ENCODE measurements at regions not wholly inside any gene's neighbourhood (a gene's known extent, or its start where the extent isn't known, plus 50 kb on each side); places are given as distances from the start of the nearest gene placed in this dataset.

- no peaks in the 10 kb centered on the region for H3K27me3 ChIP-seq
- no peaks in the 10 kb centered on the region for H3K4me1 ChIP-seq (ENCODE audit: insufficient read depth)
- no peak overlapping the region for H3K27ac ChIP-seq
Measured at GRCh38 chr2:52572469-52572894, 1195.1 kb upstream of the CHAC2 start.

GRCh38 chr2:52571380-52572347, 1195.9 kb upstream of the CHAC2 start:
- no peaks in the 10 kb centered on the region for H3K27me3 ChIP-seq
- no peaks in the 10 kb centered on the region for H3K9me2 ChIP-seq (replicated peaks; ENCODE audit: insufficient read depth)
- no peak overlapping the region for H3K27ac ChIP-seq
- no peak overlapping the region for H2AFZ ChIP-seq
- no peak overlapping the region for H3K4me3 ChIP-seq
- H3K4me1 ChIP-seq (ENCODE audit: insufficient read depth), result no peaks in the 10 kb centered on the region
- no peaks in the 10 kb centered on the region for H4K20me1 ChIP-seq (ENCODE audit: insufficient read depth, poor library complexity, severe bottlenecking)
- WGBS (ENCODE audit: low lambda C conversion rate, missing lambda C conversion rate), result 98% methylated on average over 52 of the region's 65 CpGs
- H3K9me3 ChIP-seq (ENCODE audit: low read depth), result no peaks in the 10 kb centered on the region
- no peaks in the 10 kb centered on the region for H3K79me2 ChIP-seq
- H3K36me3 ChIP-seq (replicated peaks; ENCODE audit: insufficient read depth, low read depth), result no peaks in the 10 kb centered on the region
- TF ChIP-seq CTCF (IDR thresholded peaks at IDR 0.05; ENCODE audit: poor library complexity) (no peak), EZH2phosphoT487 (IDR thresholded peaks at IDR 0.05; ENCODE audit: low read depth, severe bottlenecking, unreplicated experiment) (no peak), EZH2 (IDR thresholded peaks at IDR 0.05; ENCODE audit: borderline replicate concordance) (no peak)
- no peak for DNase-seq (ENCODE audit: low spot score)
- H3K4me2 ChIP-seq, result no peak overlapping the region

More at GRCh38 chr2:52572469-52572894, 1195.1 kb upstream of the CHAC2 start:
- Histone ChIP-seq H4K20me1 (ENCODE audit: insufficient read depth, poor library complexity, severe bottlenecking) (no peaks in the 10 kb centered on the region), H2AFZ (no peak overlapping the region), H3K36me3 (replicated peaks; ENCODE audit: insufficient read depth, low read depth) (no peaks in the 10 kb centered on the region), H3K4me2 (no peak overlapping the region), H3K9me2 (replicated peaks; ENCODE audit: insufficient read depth) (no peaks in the 10 kb centered on the region), H3K4me3 (no peak overlapping the region), H3K79me2 (no peaks in the 10 kb centered on the region), H3K9me3 (ENCODE audit: low read depth) (no peaks in the 10 kb centered on the region)
- no peak for DNase-seq (ENCODE audit: low spot score)
- TF ChIP-seq EZH2 (IDR thresholded peaks at IDR 0.05; ENCODE audit: borderline replicate concordance), result no peak
- TF ChIP-seq EZH2phosphoT487 (IDR thresholded peaks at IDR 0.05; ENCODE audit: low read depth, severe bottlenecking, unreplicated experiment), result no peak
- 98% methylated on average over 26 of the region's 41 CpGs for WGBS (ENCODE audit: low lambda C conversion rate, missing lambda C conversion rate)

GRCh38 chr2:52570716-52571115, 1196.9 kb upstream of the CHAC2 start:
- Histone ChIP-seq H3K79me2 (no peaks in the 10 kb centered on the region), H3K4me1 (ENCODE audit: insufficient read depth) (no peaks in the 10 kb centered on the region), H2AFZ (no peak overlapping the region), H3K4me2 (no peak overlapping the region), H3K9me2 (replicated peaks; ENCODE audit: insufficient read depth) (no peaks in the 10 kb centered on the region), H3K27me3 (no peaks in the 10 kb centered on the region), H3K4me3 (no peak overlapping the region), H3K27ac (no peak overlapping the region), H3K9me3 (ENCODE audit: low read depth) (no peaks in the 10 kb centered on the region), H4K20me1 (ENCODE audit: insufficient read depth, poor library complexity, severe bottlenecking) (no peaks in the 10 kb centered on the region), H3K36me3 (replicated peaks; ENCODE audit: insufficient read depth, low read depth) (no peaks in the 10 kb centered on the region)
- 97% methylated on average over 19 of the region's 19 CpGs for WGBS (ENCODE audit: low lambda C conversion rate, missing lambda C conversion rate)
- TF ChIP-seq CTCF (IDR thresholded peaks at IDR 0.05; ENCODE audit: poor library complexity) (no peak), EZH2phosphoT487 (IDR thresholded peaks at IDR 0.05; ENCODE audit: low read depth, severe bottlenecking, unreplicated experiment) (no peak), EZH2 (IDR thresholded peaks at IDR 0.05; ENCODE audit: borderline replicate concordance) (no peak)
- no peak for DNase-seq (ENCODE audit: low spot score)

GRCh38 chr2:52563151-52563550, 1204.5 kb upstream of the CHAC2 start:
- H3K9me2 ChIP-seq (replicated peaks; ENCODE audit: insufficient read depth), result no peaks in the 10 kb centered on the region
- H3K4me1 ChIP-seq (ENCODE audit: insufficient read depth), result peaks cover 6% of the 10 kb centered on the region
- TF ChIP-seq CTCF (IDR thresholded peaks at IDR 0.05; ENCODE audit: poor library complexity) (no peak), EZH2 (IDR thresholded peaks at IDR 0.05; ENCODE audit: borderline replicate concordance) (no peak), EZH2phosphoT487 (IDR thresholded peaks at IDR 0.05; ENCODE audit: low read depth, severe bottlenecking, unreplicated experiment) (no peak)
- no peak overlapping the region for H3K27ac ChIP-seq
- H3K4me2 ChIP-seq, result no peak overlapping the region
- 32% methylated on average over 3 of the region's 3 CpGs for WGBS (ENCODE audit: low lambda C conversion rate, missing lambda C conversion rate)
- no peak overlapping the region for H3K4me3 ChIP-seq
- H3K79me2 ChIP-seq, result no peaks in the 10 kb centered on the region
- H2AFZ ChIP-seq, result no peak overlapping the region
- H3K36me3 ChIP-seq (replicated peaks; ENCODE audit: insufficient read depth, low read depth), result no peaks in the 10 kb centered on the region
- peaks cover 4% of the 10 kb centered on the region for H3K9me3 ChIP-seq (ENCODE audit: low read depth)
- no peaks in the 10 kb centered on the region for H4K20me1 ChIP-seq (ENCODE audit: insufficient read depth, poor library complexity, severe bottlenecking)
- no peaks in the 10 kb centered on the region for H3K27me3 ChIP-seq
- no peak for DNase-seq (ENCODE audit: low spot score)
